TTC549 (cell line): ENCODE measurements at regions not wholly inside any gene's neighbourhood (a gene's known extent, or its start where the extent isn't known, plus 50 kb on each side); places are given as distances from the start of the nearest gene placed in this dataset.
"Not testable (repeated sequence)": the region's sequence is repeated elsewhere in the genome, so short reads cannot be mapped to it uniquely, and the experiment has no call there.

Experiments
- FAIRE-seq: peaks from 2 replicates; lab custom pipeline; 2012; peaks lifted over from hg19 to GRCh38; lab: Jason Lieb, UNC

DNA sequence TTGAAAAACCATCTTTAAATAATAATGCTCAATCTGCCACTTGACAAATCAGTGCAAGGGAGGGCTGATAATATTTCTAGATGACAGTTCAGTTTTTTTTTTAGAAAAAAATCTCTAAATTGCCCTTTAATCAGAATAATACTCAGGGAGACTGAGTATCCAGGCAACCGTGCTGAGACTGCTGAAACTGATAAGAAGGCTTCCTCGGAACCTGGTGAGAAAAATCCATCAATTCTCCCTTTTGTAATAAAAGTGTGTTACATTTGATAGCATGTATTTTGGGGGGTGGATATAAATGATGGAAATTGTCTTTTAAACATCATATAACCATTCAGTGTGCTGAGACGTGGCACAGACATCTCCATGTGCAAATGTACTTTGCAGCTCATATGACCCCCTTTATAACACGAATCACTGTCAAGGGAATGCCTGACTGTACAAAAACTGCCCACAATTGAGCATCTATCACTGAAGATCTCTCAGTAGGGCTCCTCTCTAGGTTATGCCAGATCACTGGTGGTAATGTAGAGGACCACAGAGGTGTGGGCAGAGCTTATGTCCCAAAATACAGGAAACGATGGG lies 491.1 kb upstream of the ADARB2 start:
- no peak for FAIRE-seq

GRCh38 chr10:2225609-2226008 lies 488.3 kb upstream of the ADARB2 start:
- FAIRE-seq: no peak

- no peak for FAIRE-seq
Measured at GRCh38 chr10:2223548-2224320, 486.4 kb upstream of the ADARB2 start.

DNA sequence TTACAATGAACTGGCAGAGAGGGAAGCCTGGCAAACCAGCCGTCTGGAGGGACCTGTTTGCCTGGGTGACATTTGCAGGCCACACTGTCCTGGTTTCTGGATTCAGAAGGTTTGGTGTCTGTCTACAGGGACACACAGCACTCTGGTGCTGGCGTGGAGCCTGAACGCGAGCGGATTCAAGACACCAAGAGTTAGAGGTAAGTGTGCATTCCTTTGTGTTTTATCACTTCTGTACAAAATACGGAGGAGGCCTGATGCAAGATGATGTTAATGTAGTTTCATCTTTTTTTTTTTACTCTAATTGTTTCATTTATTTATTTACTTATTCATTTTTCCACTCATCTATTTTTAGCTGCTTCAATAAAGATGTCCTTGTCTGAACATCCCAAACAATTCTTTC lies 485.3 kb upstream of the ADARB2 start:
- FAIRE-seq: no peak

DNA sequence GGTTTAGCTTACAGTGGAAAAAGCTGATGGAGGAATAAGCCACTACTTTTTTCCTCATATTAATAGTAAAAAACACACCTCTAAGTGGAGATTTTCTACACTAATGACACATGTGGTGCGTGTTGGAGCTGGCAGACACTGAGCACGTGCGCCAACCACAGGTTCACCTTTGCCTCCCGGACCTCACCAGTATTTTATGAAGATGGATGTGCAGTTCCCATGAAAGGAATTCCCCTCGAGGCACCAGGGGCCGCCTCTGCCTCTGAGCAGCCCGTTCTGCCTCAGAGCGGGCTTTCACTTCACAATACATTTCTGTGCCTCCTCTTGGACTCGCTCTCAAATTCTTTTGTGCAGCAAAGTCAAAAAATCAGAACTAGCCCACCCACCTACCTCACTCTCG lies 477.5 kb upstream of the ADARB2 start:
- no peak for FAIRE-seq

- no peak for FAIRE-seq
Measured at GRCh38 chr10:2214092-2214491, 476.8 kb upstream of the ADARB2 start.

- no peak for FAIRE-seq
Measured at GRCh38 chr10:2212244-2212834, 475.0 kb upstream of the ADARB2 start.

GRCh38 chr10:2210088-2210487 lies 472.8 kb upstream of the ADARB2 start:
- no peak for FAIRE-seq

GRCh38 chr10:2208106-2208505 lies 470.8 kb upstream of the ADARB2 start:
- no peak for FAIRE-seq

- FAIRE-seq: no peak
Measured at GRCh38 chr10:2207246-2207922, 470.1 kb upstream of the ADARB2 start.

DNA sequence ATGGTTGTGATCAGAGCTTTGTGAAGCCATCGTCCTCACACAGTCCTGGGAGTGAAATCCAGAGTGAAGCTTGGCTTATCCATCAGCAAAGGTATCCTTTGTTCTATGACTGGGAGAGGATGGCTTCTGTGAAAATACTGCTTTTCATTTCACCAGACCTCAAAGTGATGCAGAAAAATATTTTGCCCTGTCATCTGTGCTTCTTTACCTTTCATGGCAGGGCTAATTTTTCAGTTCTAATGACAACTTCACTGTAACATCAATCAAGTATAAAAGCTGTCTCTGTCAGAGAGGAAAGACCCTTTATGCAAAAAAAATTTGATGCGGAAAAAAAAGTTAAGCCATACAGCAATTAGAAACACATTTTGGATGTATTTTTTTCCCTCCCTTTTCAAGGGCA lies 468.1 kb upstream of the ADARB2 start:
- no peak for FAIRE-seq

DNA sequence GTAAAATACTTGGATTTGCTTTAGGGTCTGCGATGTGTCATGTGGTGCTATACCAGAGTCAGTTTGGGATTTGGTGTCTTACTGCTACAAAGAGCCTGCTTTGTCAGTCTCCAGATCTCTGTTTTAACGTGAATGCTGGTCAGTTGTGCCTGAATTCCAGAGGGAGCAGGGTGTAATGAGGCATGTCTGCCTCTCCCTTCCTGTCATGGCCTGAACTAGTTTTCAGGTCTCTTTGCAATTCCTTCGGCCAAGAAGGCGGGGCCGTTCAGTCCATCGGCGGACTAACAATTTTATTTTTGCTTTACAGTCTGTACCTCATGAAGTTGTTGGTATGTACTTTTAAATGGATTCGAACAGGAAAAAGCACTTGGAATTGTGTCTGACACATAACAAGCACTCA lies 465.1 kb upstream of the ADARB2 start:
- FAIRE-seq: no peak

DNA sequence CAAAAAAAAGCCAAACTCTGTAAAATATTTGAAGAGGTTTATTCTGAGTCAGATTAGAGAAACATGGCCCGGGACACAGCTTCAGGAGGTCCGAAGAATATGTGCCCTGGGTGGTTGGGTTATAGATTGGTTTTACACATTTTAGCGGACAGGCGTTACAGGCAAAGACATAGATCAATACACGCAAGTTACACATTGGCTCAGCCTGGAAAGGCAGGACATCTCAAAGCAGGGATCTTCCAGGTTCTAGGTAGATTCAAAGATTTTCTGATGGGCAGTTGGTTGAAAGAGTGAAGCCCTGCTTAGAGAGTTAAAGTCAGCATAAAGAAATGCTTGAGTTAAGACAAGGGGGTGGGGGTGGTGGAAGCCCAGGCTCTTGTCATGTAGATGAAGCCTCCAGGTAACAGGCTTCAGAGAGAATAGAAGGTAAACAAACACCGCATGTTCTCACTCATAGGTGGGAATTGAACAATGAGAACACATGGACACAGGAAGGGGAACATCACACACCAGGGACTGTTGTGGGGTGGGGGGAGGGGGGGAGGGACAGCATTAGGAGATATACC lies 464.3 kb upstream of the ADARB2 start:
- no peak for FAIRE-seq

GRCh38 chr10:2197663-2198062 lies 460.3 kb upstream of the ADARB2 start:
- FAIRE-seq: no peak

DNA sequence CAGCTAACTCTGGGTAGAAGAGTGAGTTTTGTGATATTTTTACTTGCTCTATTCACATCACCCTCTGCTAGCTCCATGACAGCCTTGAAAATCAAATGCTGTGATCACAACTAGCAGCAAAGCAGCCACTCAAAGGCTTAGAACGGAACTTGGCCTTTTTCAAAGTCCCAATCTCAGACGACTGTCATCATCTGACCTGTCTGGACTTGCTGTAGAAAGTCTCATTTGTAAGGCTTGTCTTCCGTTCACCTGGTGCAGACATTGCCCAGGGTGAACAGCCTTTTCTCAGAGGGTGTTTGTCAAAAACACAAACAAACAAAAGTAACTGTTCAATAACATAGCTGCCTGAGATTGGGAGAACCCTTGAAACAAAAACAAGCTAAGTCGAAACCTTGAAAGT lies 458.9 kb upstream of the ADARB2 start:
- FAIRE-seq: no peak

DNA sequence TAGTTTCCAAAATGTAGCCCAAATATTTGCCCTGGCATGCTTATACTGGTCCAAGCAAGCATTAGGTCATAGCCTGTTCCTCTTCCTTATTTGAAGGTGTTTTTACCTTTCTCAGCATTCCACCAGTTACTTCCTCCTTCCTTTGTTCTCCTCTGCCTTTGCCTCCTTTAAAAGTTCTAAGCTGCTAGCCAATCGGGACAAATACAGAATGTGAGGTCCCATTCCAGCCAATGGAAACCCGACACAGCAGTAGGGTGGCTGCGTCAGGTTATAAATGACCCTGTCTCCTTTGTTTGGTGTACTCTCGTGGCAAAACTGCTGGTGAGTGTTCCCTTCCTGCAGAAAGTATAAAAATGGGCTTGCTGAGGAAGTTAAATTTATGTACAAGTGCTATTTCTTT lies 452.0 kb upstream of the ADARB2 start:
- not testable (repeated sequence) for FAIRE-seq

DNA sequence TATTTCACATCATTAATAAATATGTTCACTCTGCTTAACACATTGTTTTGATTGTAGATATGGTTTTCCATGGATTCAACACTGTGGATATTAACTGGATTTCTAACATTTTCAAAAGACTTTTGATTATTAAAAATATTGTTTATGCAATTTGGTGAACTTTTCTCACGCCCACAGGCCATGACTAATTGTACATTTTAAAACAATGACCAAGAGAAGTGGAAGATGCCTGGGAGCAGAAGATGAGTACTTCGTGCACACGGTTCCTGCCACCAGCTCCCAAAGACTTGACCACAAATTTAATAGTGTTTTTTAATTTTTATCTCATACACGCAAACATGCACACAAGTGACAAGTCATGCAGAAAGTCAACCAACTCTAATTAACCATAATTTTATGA lies 451.0 kb upstream of the ADARB2 start:
- no peak for FAIRE-seq

- FAIRE-seq: no peak
Measured at GRCh38 chr10:2173327-2173726, 436.0 kb upstream of the ADARB2 start.

DNA sequence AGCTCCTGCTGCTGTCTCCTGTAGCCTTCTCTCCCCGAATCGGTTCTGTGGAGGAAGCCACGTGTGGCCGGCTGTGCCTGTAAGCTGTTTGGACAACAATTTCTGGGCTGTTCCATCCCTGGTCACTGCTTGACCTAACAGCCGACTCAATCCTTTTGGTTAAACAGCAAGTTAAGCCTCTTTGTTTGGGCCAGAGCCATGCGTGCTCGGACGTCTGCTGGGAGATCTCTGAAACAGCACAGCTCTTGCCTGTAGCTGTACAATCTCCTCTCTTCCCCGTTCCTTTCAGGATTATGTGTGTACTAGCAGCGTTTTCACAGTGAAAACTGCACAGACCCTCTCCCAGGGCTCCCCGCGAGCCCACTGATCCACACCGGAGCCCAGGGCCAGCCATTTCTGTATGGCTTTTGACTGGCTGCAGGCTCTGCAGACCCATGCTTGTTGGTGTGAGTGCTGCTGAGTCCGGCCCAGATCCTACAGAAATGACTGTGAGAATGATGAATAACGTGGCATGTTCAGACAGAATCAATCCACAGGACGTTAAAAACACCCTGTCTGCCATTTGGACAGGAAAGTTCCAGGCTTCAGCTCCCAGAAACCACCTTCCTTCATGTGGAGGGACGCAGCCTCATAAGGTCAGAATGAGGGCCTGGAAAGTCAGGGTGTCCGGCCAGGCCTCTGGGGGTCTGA lies 428.6 kb upstream of the ADARB2 start:
- FAIRE-seq: no peak

GRCh38 chr10:2150288-2150687 lies 413.0 kb upstream of the ADARB2 start:
- no peak for FAIRE-seq

DNA sequence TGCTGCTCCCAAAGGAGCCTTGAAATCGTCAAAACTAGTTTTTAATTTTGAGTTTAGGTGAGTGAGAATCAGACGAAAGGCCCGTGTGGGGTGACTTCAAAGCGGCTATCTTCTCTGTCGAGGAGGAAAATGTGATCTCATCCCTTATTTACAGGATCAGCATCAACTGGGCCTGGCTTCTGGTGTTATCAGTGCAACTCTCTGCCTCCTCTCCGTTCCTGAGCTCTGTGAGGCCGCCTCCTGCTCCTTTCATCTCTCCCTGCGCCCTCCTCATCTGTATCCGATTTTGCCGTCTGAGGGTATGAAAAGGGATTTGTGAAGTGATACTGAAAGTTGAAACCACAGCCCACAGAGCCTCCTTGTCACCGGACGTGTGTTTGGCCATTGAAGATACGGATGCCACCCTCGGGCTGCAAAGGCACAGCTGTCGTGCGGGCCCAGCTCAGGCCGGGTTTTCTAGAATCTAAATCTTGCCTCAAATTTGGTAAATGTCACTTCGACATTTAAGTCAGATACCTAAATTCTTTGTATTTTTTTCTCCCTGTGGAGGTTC lies 408.7 kb upstream of the ADARB2 start:
- FAIRE-seq: no peak

GRCh38 chr10:2145491-2145890 lies 408.2 kb upstream of the ADARB2 start:
- FAIRE-seq: no peak
